Activated CD4-positive, alpha-beta memory T cell treated with anti-CD3 and anti-CD28 coated beads, Interleukin-2, amount 10 ng/mL, durations not matched to agents 7 days and 5 days (primary cell): ENCODE measurements at regions not wholly inside any gene's neighbourhood (a gene's known extent, or its start where the extent isn't known, plus 50 kb on each side); places are given as distances from the start of the nearest gene placed in this dataset.

Experiments
- CTCF ChIA-PET: fragments of 350-600 bp; sonication (Branson Sonifier 250); formaldehyde crosslinking; loops from one replicate; lab custom pipeline; 2021; ENCODE audit warnings: antibody characterized with exemption, inconsistent platforms; lab: Charles Lee
- POLR2A ChIA-PET: fragments of 350-600 bp; sonication (Branson Sonifier 250); formaldehyde crosslinking; loops from one replicate; lab custom pipeline; 2021; ENCODE audit warnings: antibody characterized with exemption; lab: Charles Lee
- DNase-seq: peaks from one replicate; pipeline ENCODE4 v3.0.0-alpha.2; 2020
- H3K27ac Mint-ChIP-seq: one replicate; pipeline ENCODE4 v1.8.0; 2021; ENCODE audit warnings: mild to moderate bottlenecking, mixed read lengths
- H3K27me3 Mint-ChIP-seq: one replicate; pipeline ENCODE4 v1.8.0; 2021; ENCODE audit warnings: mixed read lengths
- H3K36me3 Mint-ChIP-seq: one replicate; pipeline ENCODE4 v1.8.0; 2021; ENCODE audit warnings: low read depth, mixed read lengths
- H3K4me1 Mint-ChIP-seq: one replicate; pipeline ENCODE4 v1.8.0; 2021; ENCODE audit warnings: mixed read lengths
- H3K4me3 Mint-ChIP-seq: one replicate; pipeline ENCODE4 v1.8.0; 2021; ENCODE audit warnings: mild to moderate bottlenecking, mixed read lengths
- H3K9me3 Mint-ChIP-seq: one replicate; pipeline ENCODE4 v1.8.0; 2021; ENCODE audit warnings: mixed read lengths

- Mint-ChIP-seq H3K4me1 (no peaks in the 10 kb centered on the region), H3K4me3 (no peak overlapping the region), H3K9me3 (no peaks in the 10 kb centered on the region), H3K27ac (no peak overlapping the region), H3K36me3 (no peaks in the 10 kb centered on the region), H3K27me3 (peaks cover 17% of the 10 kb centered on the region)
- ChIA-PET CTCF (interaction anchor here (0.9 kb wide), 1 partner anchor 8 kb away, joined by 3 read pairs; no protein-coding TSS in a partner anchor), POLR2A (no interaction called here)
- no peak for DNase-seq
These were observed 69.1 kb downstream of the OTP start for GRCh38 chr5:77569409-77569808.

- no peaks in the 10 kb centered on the region for H3K4me1 Mint-ChIP-seq
- CTCF ChIA-PET: no interaction called here
- no peak overlapping the region for H3K27ac Mint-ChIP-seq
- no peak for DNase-seq
- H3K9me3 Mint-ChIP-seq: no peaks in the 10 kb centered on the region
- H3K27me3 Mint-ChIP-seq: peaks cover 16% of the 10 kb centered on the region
- H3K36me3 Mint-ChIP-seq: no peaks in the 10 kb centered on the region
- no peak overlapping the region for H3K4me3 Mint-ChIP-seq
- POLR2A ChIA-PET: no interaction called here
These were observed 70.0 kb downstream of the OTP start for GRCh38 chr5:77568555-77568954.

GRCh38 chr5:77568082-77568481, 70.4 kb downstream of the OTP start:
- ChIA-PET POLR2A (no interaction called here), CTCF (no interaction called here)
- no peaks in the 10 kb centered on the region for H3K36me3 Mint-ChIP-seq
- H3K4me3 Mint-ChIP-seq: no peak overlapping the region
- H3K9me3 Mint-ChIP-seq: no peaks in the 10 kb centered on the region
- no peak overlapping the region for H3K27ac Mint-ChIP-seq
- H3K27me3 Mint-ChIP-seq: peaks cover 16% of the 10 kb centered on the region
- DNase-seq: no peak
- no peaks in the 10 kb centered on the region for H3K4me1 Mint-ChIP-seq

GRCh38 chr5:77563475-77563874, 71.4 kb upstream of the WDR41 start:
- Mint-ChIP-seq H3K36me3 (no peaks in the 10 kb centered on the region), H3K9me3 (no peaks in the 10 kb centered on the region), H3K27me3 (peaks cover 13% of the 10 kb centered on the region), H3K4me3 (no peak overlapping the region), H3K27ac (no peak overlapping the region), H3K4me1 (no peaks in the 10 kb centered on the region)
- no peak for DNase-seq
- ChIA-PET POLR2A (no interaction called here), CTCF (no interaction called here)

GRCh38 chr5:77561965-77562364, 69.8 kb upstream of the WDR41 start:
- no peaks in the 10 kb centered on the region for H3K9me3 Mint-ChIP-seq
- POLR2A ChIA-PET: no interaction called here
- H3K27ac Mint-ChIP-seq: no peak overlapping the region
- H3K4me1 Mint-ChIP-seq: no peaks in the 10 kb centered on the region
- peaks cover 13% of the 10 kb centered on the region for H3K27me3 Mint-ChIP-seq
- H3K4me3 Mint-ChIP-seq: no peak overlapping the region
- DNase-seq: no peak
- CTCF ChIA-PET: interaction anchor here (1.1 kb wide), 1 partner anchor 8 kb away, joined by 3 read pairs; no protein-coding TSS in a partner anchor
- no peaks in the 10 kb centered on the region for H3K36me3 Mint-ChIP-seq

GRCh38 chr5:77560677-77561263, 68.7 kb upstream of the WDR41 start:
- DNase-seq: no peak
- peaks cover 16% of the 10 kb centered on the region for H3K27me3 Mint-ChIP-seq
- H3K4me3 Mint-ChIP-seq: no peak overlapping the region
- H3K9me3 Mint-ChIP-seq: no peaks in the 10 kb centered on the region
- H3K4me1 Mint-ChIP-seq: no peaks in the 10 kb centered on the region
- ChIA-PET POLR2A (no interaction called here), CTCF (interaction anchor here (0.6 to 1.2 kb wide), 6 partner anchors 9 to 738 kb away, joined by 3 to 6 read pairs (median 3); no protein-coding TSS in a partner anchor)
- H3K36me3 Mint-ChIP-seq: no peaks in the 10 kb centered on the region
- no peak overlapping the region for H3K27ac Mint-ChIP-seq

- Mint-ChIP-seq H3K4me1 (no peaks in the 10 kb centered on the region), H3K4me3 (no peak overlapping the region), H3K36me3 (no peaks in the 10 kb centered on the region), H3K9me3 (no peaks in the 10 kb centered on the region), H3K27me3 (peaks cover 17% of the 10 kb centered on the region), H3K27ac (no peak overlapping the region)
- ChIA-PET CTCF (no interaction called here), POLR2A (no interaction called here)
- no peak for DNase-seq
These were observed 66.2 kb upstream of the WDR41 start for GRCh38 chr5:77558266-77558665.

GRCh38 chr5:77550406-77550805, 58.3 kb upstream of the WDR41 start:
- Mint-ChIP-seq H3K4me3 (no peak overlapping the region), H3K27ac (no peak overlapping the region), H3K27me3 (peaks cover 31% of the 10 kb centered on the region), H3K36me3 (no peaks in the 10 kb centered on the region), H3K4me1 (no peaks in the 10 kb centered on the region), H3K9me3 (no peaks in the 10 kb centered on the region)
- ChIA-PET POLR2A (no interaction called here), CTCF (no interaction called here)
- no peak for DNase-seq

- H3K36me3 Mint-ChIP-seq: peaks cover 2% of the 10 kb centered on the region
- H3K4me3 Mint-ChIP-seq: no peak overlapping the region
- H3K27me3 Mint-ChIP-seq: peaks cover 30% of the 10 kb centered on the region
- CTCF ChIA-PET: no interaction called here
- H3K4me1 Mint-ChIP-seq: no peaks in the 10 kb centered on the region
- POLR2A ChIA-PET: no interaction called here
- no peak for DNase-seq
- H3K9me3 Mint-ChIP-seq: peaks cover 4% of the 10 kb centered on the region
- no peak overlapping the region for H3K27ac Mint-ChIP-seq
These were observed 53.2 kb upstream of the WDR41 start for GRCh38 chr5:77545285-77545684.
